Gastroesophageal sphincter (tissue), 4 donors: ENCODE measurements at regions not wholly inside any gene's neighbourhood (a gene's known extent, or its start where the extent isn't known, plus 50 kb on each side); places are given as distances from the start of the nearest gene placed in this dataset.

ENCODE experiments used
- ATAC-seq: fragments of 150-250 bp; one replicate; pipeline ENCODE4 v1.9.1; 2016; ENCODE audit warnings: mild to moderate bottlenecking, moderate library complexity
- H3K27ac ChIP-seq, 4 donors: fragments of 200-600 bp; sonication (generic) in 3 of 4; 1 replicate in 3 of 4; 2 replicates in 1 of 4; pipeline ENCODE4 v1.5.1; 2016 to 2019
- H3K27me3 ChIP-seq: fragments of 200-600 bp; sonication (generic); one replicate; pipeline ENCODE4 v1.5.1; 2019
- H3K36me3 ChIP-seq, 2 donors: fragments of 200-600 bp; sonication (generic); one replicate each; pipeline ENCODE4 v1.5.1; 2019; ENCODE audit warnings: control low read depth in 1 of 2
- H3K4me1 ChIP-seq, 3 donors: fragments of 200-600 bp; sonication (generic); 1 replicate in 2 of 3; 2 replicates in 1 of 3; pipeline ENCODE4 v1.5.1; 2016 to 2019; ENCODE audit warnings: control low read depth in 2 of 3
- H3K4me3 ChIP-seq, 2 donors: fragments of 200-600 bp; sonication (generic); one replicate each; pipeline ENCODE4 v1.5.1; 2019; ENCODE audit warnings: mild to moderate bottlenecking in 1 of 2, moderate library complexity in 1 of 2
- H3K9me3 ChIP-seq, 3 donors: fragments of 200-600 bp; sonication (generic); one replicate each; pipeline ENCODE4 v1.5.1; 2017 to 2019; ENCODE audit warnings: control low read depth in 2 of 3
- CTCF ChIP-seq, 4 experiments: fragments of 200-600 bp in 2 of 4; fragments of 450-650 bp in 2 of 4; sonication (generic) in 1 of 4; IDR thresholded peaks; one replicate each; pipeline ENCODE4 v1.5.1; 2017 to 2019; ENCODE audit warnings: antibody characterized with exemption in 4 of 4, mild to moderate bottlenecking in 2 of 4, moderate library complexity in 2 of 4
- EP300 ChIP-seq: sonication (generic); formaldehyde crosslinking; IDR thresholded peaks from one replicate; pipeline ENCODE4 v1.6.1; 2017; ENCODE audit warnings: antibody characterized with exemption, mild to moderate bottlenecking
- POLR2A ChIP-seq, 2 donors: fragments of 450-650 bp; IDR thresholded peaks; one replicate each; pipeline ENCODE4 v1.6.1; 2017; ENCODE audit warnings: antibody characterized with exemption in 2 of 2, mild to moderate bottlenecking in 2 of 2, moderate library complexity in 1 of 2
- POLR2AphosphoS5 ChIP-seq: sonication (generic); formaldehyde crosslinking; IDR thresholded peaks from one replicate; pipeline ENCODE4 v1.6.1; 2017; ENCODE audit warnings: antibody characterized with exemption
- WGBS, 2 donors: methylation state at CpG; one replicate each; pipeline ENCODE4 v1.1.5; 2018; ENCODE audit warnings: low coverage in 1 of 2; 5-methylcytosine and 5-hydroxymethylcytosine counted together

- H3K27ac ChIP-seq = peak overlapping the region in 1 of 4 donors; percentile 1
- no peak overlapping the region for H3K4me3 ChIP-seq
- no peak for ATAC-seq
- H3K36me3 ChIP-seq = no peaks in the 10 kb centered on the region
- TF ChIP-seq EP300 (no peak), POLR2A (IDR thresholded peaks at IDR 0.05) (no peak), CTCF (IDR thresholded peaks at IDR 0.05) (no peak), POLR2AphosphoS5 (no peak)
- 12 to 38% methylated on average over 3 to 8 of the region's 8 CpGs for whole genome bisulfite sequencing, 2 donors
- H3K27me3 ChIP-seq = no peaks in the 10 kb centered on the region
- no peaks in the 10 kb centered on the region for H3K9me3 ChIP-seq
- peaks cover 0 to 14% (median 0%) of the 10 kb centered on the region in 3 donors for H3K4me1 ChIP-seq
Observed at GRCh38 chr6:159359581-159360297, 190.5 kb downstream of the FNDC1 start.

GRCh38 chr6:159358562-159358961 lies 189.4 kb downstream of the FNDC1 start:
- WGBS, 2 donors = 70 to 96% methylated on average over 3 to 4 of the region's 4 CpGs
- TF ChIP-seq POLR2A (IDR thresholded peaks at IDR 0.05) = no peak
- no peak for TF ChIP-seq POLR2AphosphoS5
- no peak for TF ChIP-seq CTCF (IDR thresholded peaks at IDR 0.05)
- TF ChIP-seq EP300 = no peak
- no peaks in the 10 kb centered on the region for H3K36me3 ChIP-seq
- H3K4me1 ChIP-seq = peaks cover 0 to 14% (median 0%) of the 10 kb centered on the region in 3 donors
- no peaks in the 10 kb centered on the region for H3K27me3 ChIP-seq
- H3K27ac ChIP-seq = no peak overlapping the region
- no peaks in the 10 kb centered on the region for H3K9me3 ChIP-seq
- no peak for ATAC-seq
- no peak overlapping the region for H3K4me3 ChIP-seq

GRCh38 chr6:159357211-159357915 lies 188.2 kb downstream of the FNDC1 start:
- Histone ChIP-seq H3K36me3 (no peaks in the 10 kb centered on the region), H3K4me3 (no peak overlapping the region), H3K27ac (no peak overlapping the region), H3K27me3 (no peaks in the 10 kb centered on the region), H3K4me1 (peaks cover 0 to 14% (median 0%) of the 10 kb centered on the region in 3 donors), H3K9me3 (no peaks in the 10 kb centered on the region)
- ATAC-seq = no peak
- TF ChIP-seq EP300 = no peak
- no peak for TF ChIP-seq POLR2AphosphoS5
- no peak for TF ChIP-seq POLR2A (IDR thresholded peaks at IDR 0.05)
- TF ChIP-seq CTCF (IDR thresholded peaks at IDR 0.05) = no peak
- 73 to 80% methylated on average over 3 to 7 of the region's 7 CpGs for WGBS, 2 donors

- Histone ChIP-seq H3K27ac (no peak overlapping the region), H3K36me3 (no peaks in the 10 kb centered on the region), H3K9me3 (no peaks in the 10 kb centered on the region), H3K4me3 (no peak overlapping the region), H3K27me3 (no peaks in the 10 kb centered on the region), H3K4me1 (no peaks in the 10 kb centered on the region)
- 100% methylated on average over 1 of the region's 3 CpGs; no CpG with 5 or more reads in 1 of the 2 donors for WGBS, 2 donors
- no peak for TF ChIP-seq POLR2AphosphoS5
- no peak for TF ChIP-seq CTCF (IDR thresholded peaks at IDR 0.05)
- no peak for TF ChIP-seq POLR2A (IDR thresholded peaks at IDR 0.05)
- TF ChIP-seq EP300 = no peak
- ATAC-seq = no peak
Observed at GRCh38 chr6:159353193-159353592, 184.0 kb downstream of the FNDC1 start.

GRCh38 chr6:159351707-159352106 lies 182.5 kb downstream of the FNDC1 start:
- no peaks in the 10 kb centered on the region for H3K9me3 ChIP-seq
- no peaks in the 10 kb centered on the region for H3K36me3 ChIP-seq
- H3K27me3 ChIP-seq = no peaks in the 10 kb centered on the region
- ATAC-seq = no peak
- TF ChIP-seq POLR2A (IDR thresholded peaks at IDR 0.05) = no peak
- no peak for TF ChIP-seq CTCF (IDR thresholded peaks at IDR 0.05)
- no peak for TF ChIP-seq POLR2AphosphoS5
- TF ChIP-seq EP300 = no peak
- H3K4me1 ChIP-seq = no peaks in the 10 kb centered on the region
- no peak overlapping the region for H3K4me3 ChIP-seq
- no peak overlapping the region for H3K27ac ChIP-seq
